Cardiac muscle cell (in vitro differentiated cells and primary cell): ENCODE measurements at regions not wholly inside any gene's neighbourhood (a gene's known extent, or its start where the extent isn't known, plus 50 kb on each side); places are given as distances from the start of the nearest gene placed in this dataset.
A peak's percentile ranks its signal among the peaks of the same experiment; 100 is the strongest.
"Not testable (repeated sequence)": the region's sequence is repeated elsewhere in the genome, so short reads cannot be mapped to it uniquely, and the experiment has no call there.

Experiments used
- DNase-seq, 2 donors: peaks; one replicate each; pipeline versions ENCODE4 v3.0.0 to v3.0.0-alpha.2; 2010 to 2017; ENCODE audit warnings: low read depth in 1 of 2, low spot score in 1 of 2
- H3K27ac ChIP-seq: fragments of 200-600 bp; sonication (generic); 2 replicates; pipeline ENCODE4 v1.5.1; 2016
- H3K27me3 ChIP-seq: fragments of 200-600 bp; sonication (generic); 2 replicates; pipeline ENCODE4 v1.6.0; 2016; ENCODE audit warnings: control low read depth
- H3K36me3 ChIP-seq: fragments of 200-600 bp; sonication (generic); 2 replicates; pipeline ENCODE4 v1.5.1; 2016; ENCODE audit warnings: control low read depth
- H3K4me1 ChIP-seq: fragments of 200-600 bp; sonication (generic); 2 replicates; pipeline ENCODE4 v1.8.1; 2017; ENCODE audit warnings: low read depth, mild to moderate bottlenecking, mixed run types
- H3K4me3 ChIP-seq: fragments of 200-600 bp; sonication (generic); 2 replicates; pipeline ENCODE4 v1.5.1; 2016; ENCODE audit warnings: mild to moderate bottlenecking
- H3K9me3 ChIP-seq: fragments of 200-600 bp; sonication (generic); 2 replicates; pipeline ENCODE4 v1.5.1; 2017; ENCODE audit warnings: low read depth, mild to moderate bottlenecking, control low read depth
- TF ChIP-seq, protein P1 (sequence below): IDR thresholded peaks from 2 replicates; pipeline ENCODE4 v1.5.1; 2012; ENCODE audit warnings: low read depth, mild to moderate bottlenecking, low read length

GRCh38 chr10:44115516-44115915 lies 269.4 kb downstream of the CXCL12 start:
- no peaks in the 10 kb centered on the region for H3K27me3 ChIP-seq
- TF ChIP-seq, protein P1, sequence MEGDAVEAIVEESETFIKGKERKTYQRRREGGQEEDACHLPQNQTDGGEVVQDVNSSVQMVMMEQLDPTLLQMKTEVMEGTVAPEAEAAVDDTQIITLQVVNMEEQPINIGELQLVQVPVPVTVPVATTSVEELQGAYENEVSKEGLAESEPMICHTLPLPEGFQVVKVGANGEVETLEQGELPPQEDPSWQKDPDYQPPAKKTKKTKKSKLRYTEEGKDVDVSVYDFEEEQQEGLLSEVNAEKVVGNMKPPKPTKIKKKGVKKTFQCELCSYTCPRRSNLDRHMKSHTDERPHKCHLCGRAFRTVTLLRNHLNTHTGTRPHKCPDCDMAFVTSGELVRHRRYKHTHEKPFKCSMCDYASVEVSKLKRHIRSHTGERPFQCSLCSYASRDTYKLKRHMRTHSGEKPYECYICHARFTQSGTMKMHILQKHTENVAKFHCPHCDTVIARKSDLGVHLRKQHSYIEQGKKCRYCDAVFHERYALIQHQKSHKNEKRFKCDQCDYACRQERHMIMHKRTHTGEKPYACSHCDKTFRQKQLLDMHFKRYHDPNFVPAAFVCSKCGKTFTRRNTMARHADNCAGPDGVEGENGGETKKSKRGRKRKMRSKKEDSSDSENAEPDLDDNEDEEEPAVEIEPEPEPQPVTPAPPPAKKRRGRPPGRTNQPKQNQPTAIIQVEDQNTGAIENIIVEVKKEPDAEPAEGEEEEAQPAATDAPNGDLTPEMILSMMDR: no peak
- no peaks in the 10 kb centered on the region for H3K9me3 ChIP-seq
- H3K4me3 ChIP-seq: no peak overlapping the region
- H3K4me1 ChIP-seq: no peaks in the 10 kb centered on the region
- no peak for DNase-seq
- H3K36me3 ChIP-seq: no peaks in the 10 kb centered on the region
- H3K27ac ChIP-seq: no peak overlapping the region

DNA sequence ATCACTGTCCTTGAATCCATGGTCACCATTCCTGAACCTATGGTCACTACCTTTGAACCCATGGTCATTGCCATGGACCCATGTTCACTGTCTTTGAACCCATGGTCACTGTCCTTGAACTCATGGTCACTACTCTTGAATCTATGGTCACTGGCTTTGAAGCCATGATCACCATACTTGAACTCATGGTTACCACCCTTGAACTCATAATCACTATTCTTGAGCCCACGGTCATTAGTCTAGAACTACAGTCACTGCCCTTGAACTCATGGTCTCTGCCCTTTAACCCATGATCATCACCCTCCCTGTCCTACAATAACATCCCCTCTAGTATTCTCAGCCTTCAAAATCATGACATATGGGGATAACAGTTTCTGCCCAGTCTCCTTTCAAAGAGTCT lies 270.5 kb downstream of the CXCL12 start:
- no peaks in the 10 kb centered on the region for H3K27me3 ChIP-seq
- no peak overlapping the region for H3K27ac ChIP-seq
- no peaks in the 10 kb centered on the region for H3K36me3 ChIP-seq
- TF ChIP-seq, protein P1: no peak
- no peak for DNase-seq
- H3K4me1 ChIP-seq: no peaks in the 10 kb centered on the region
- H3K9me3 ChIP-seq: no peaks in the 10 kb centered on the region
- H3K4me3 ChIP-seq: no peak overlapping the region

GRCh38 chr10:44112280-44112679 lies 272.6 kb downstream of the CXCL12 start:
- H3K9me3 ChIP-seq, H3K36me3 ChIP-seq, H3K27ac ChIP-seq, H3K27me3 ChIP-seq, H3K4me3 ChIP-seq, H3K4me1 ChIP-seq: not testable (repeated sequence)
- DNase-seq: peak in 1 of 2 donors; percentile 36

DNA sequence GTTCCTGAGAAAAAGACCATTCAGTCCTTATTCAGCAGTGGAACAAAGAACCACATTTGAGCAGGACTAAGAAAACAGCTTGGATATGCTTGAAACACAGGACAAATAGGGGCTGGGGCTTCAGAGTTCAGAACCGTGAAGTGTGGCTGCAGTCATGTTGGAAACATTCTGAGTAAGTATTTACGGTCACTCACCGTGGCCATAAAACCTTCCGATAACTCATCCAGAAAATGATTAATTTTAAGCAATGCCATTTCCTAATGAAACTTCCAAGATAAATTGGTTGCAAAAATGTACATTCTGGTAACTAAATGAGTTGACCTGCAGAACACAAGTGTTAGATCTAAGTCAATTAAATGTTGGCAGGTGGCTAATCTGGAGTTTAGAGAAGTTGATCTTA lies 279.2 kb downstream of the CXCL12 start:
- Histone ChIP-seq H3K4me1 (peaks cover 7% of the 10 kb centered on the region), H3K27ac (no peak overlapping the region), H3K9me3 (no peaks in the 10 kb centered on the region), H3K27me3 (no peaks in the 10 kb centered on the region), H3K4me3 (no peak overlapping the region), H3K36me3 (no peaks in the 10 kb centered on the region)
- TF ChIP-seq, protein P1: no peak
- DNase-seq: no peak

GRCh38 chr10:44102726-44103255 lies 282.1 kb downstream of the CXCL12 start:
- DNase-seq: no peak
- Histone ChIP-seq H3K27me3 (no peaks in the 10 kb centered on the region), H3K4me1 (peaks cover 7% of the 10 kb centered on the region), H3K27ac (no peak overlapping the region), H3K9me3 (no peaks in the 10 kb centered on the region), H3K4me3 (no peak overlapping the region), H3K36me3 (no peaks in the 10 kb centered on the region)
- TF ChIP-seq, protein P1: no peak

DNA sequence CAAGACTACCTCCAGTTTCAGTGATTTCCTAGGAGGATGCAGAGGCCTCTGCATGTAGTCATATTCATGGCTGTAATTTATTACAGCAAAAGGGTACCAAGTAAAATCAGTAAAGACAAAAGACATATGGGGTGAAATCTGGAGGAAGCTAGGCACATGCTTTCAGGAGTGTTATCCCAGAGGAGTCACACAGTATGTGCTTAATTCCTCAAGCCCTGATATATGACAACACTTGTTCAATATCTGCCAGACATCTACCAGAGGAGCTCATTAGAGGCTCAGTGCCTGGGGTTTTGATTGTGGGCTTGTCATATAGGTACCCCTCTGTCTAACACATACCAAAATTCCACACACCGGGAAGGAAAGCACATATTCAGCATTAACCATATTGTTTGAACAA lies 283.8 kb downstream of the CXCL12 start:
- TF ChIP-seq, protein P1: no peak
- Histone ChIP-seq H3K4me3 (no peak overlapping the region), H3K36me3 (no peaks in the 10 kb centered on the region), H3K27ac (no peak overlapping the region), H3K4me1 (peaks cover 7% of the 10 kb centered on the region), H3K27me3 (no peaks in the 10 kb centered on the region), H3K9me3 (no peaks in the 10 kb centered on the region)
- DNase-seq: no peak
